IMR-90 (cell line): ENCODE measurements at regions not wholly inside any gene's neighbourhood (a gene's known extent, or its start where the extent isn't known, plus 50 kb on each side); places are given as distances from the start of the nearest gene placed in this dataset.

Source experiments
- ATAC-seq: fragments of 200-7000 bp; cut with Tn5 transposase; 2 replicates; pipeline ENCODE4 v1.9.1; 2020; ENCODE audit warnings: low read depth, mild to moderate bottlenecking, moderate library complexity
- BruUV-seq: library from RNA; stranded (reverse); fragments of 400-500 nt; replicated peaks from 2 replicates; lab custom pipeline; 2021; lab: Mats Ljungman, UMichigan
- CTCF ChIA-PET: fragments of 300-600 bp; formaldehyde crosslinking; extraction: SDS; loops from one replicate; lab custom pipeline; 2021; ENCODE audit warnings: antibody characterized with exemption; lab: Yijun Ruan, JAX
- POLR2A ChIA-PET: fragments of 300-600 bp; sonication (Branson Sonifier 250); formaldehyde crosslinking; loops from one replicate; lab custom pipeline; 2022; ENCODE audit warnings: antibody characterized with exemption; ENCODE audit not compliant: unreplicated experiment; lab: Charles Lee
- DNase-seq: peaks from one replicate; pipeline ENCODE4 v3.0.0; 2013
- H2AFZ ChIP-seq: replicated peaks from 2 replicates; pipeline ENCODE3; 2013; ENCODE audit warnings: low read length, mild to moderate bottlenecking; ENCODE audit not compliant: poor library complexity
- H2AK5ac ChIP-seq: 2 replicates; pipeline ENCODE4 v1.6.1; 2013; ENCODE audit warnings: low read depth, low read length, inconsistent platforms
- H2AK9ac ChIP-seq: replicated peaks from 2 replicates; pipeline ENCODE3; 2013; ENCODE audit warnings: mild to moderate bottlenecking, low read depth, low read length, moderate library complexity; ENCODE audit not compliant: poor library complexity
- H2BK120ac ChIP-seq: 2 replicates; pipeline ENCODE4 v1.6.1; 2013; ENCODE audit warnings: low read depth, low read length, inconsistent platforms
- H2BK15ac ChIP-seq: 3 replicates; pipeline ENCODE4 v1.6.1; 2013; ENCODE audit warnings: low read depth, low read length, inconsistent platforms
- H2BK20ac ChIP-seq: 2 replicates; pipeline ENCODE4 v1.6.1; 2013; ENCODE audit warnings: low read depth, mild to moderate bottlenecking, inconsistent platforms, low read length, moderate library complexity
- H2BK5ac ChIP-seq: 2 replicates; pipeline ENCODE4 v1.6.1; 2013; ENCODE audit warnings: mild to moderate bottlenecking, low read depth, low read length, inconsistent platforms; ENCODE audit not compliant: poor library complexity, severe bottlenecking
- H3K14ac ChIP-seq: replicated peaks from 2 replicates; pipeline ENCODE4 v1.6.1; 2013; ENCODE audit warnings: low read depth, low read length, inconsistent platforms
- H3K18ac ChIP-seq: 2 replicates; pipeline ENCODE4 v1.6.1; 2013; ENCODE audit warnings: low read depth, low read length, control low read depth
- H3K23ac ChIP-seq: 2 replicates; pipeline ENCODE4 v1.6.1; 2013; ENCODE audit warnings: low read depth, low read length, inconsistent platforms
- H3K27ac ChIP-seq: 2 replicates; pipeline ENCODE4 v1.5.1; 2013; ENCODE audit warnings: mild to moderate bottlenecking, control low read depth, low read length; ENCODE audit not compliant: insufficient read depth
- H3K27me3 ChIP-seq: 2 replicates; pipeline ENCODE4 v1.6.1; 2013; ENCODE audit warnings: low read length; ENCODE audit not compliant: control insufficient read depth, insufficient read depth
- H3K36me3 ChIP-seq: 2 replicates; pipeline ENCODE4 v1.6.1; 2013; ENCODE audit warnings: low read length, mixed read lengths; ENCODE audit not compliant: control insufficient read depth, insufficient read depth
- H3K4ac ChIP-seq: 2 replicates; pipeline ENCODE4 v1.6.1; 2013; ENCODE audit warnings: low read depth, low read length, inconsistent platforms
- H3K4me1 ChIP-seq: 2 replicates; pipeline ENCODE4 v1.6.1; 2013; ENCODE audit warnings: low read length, mixed read lengths; ENCODE audit not compliant: control insufficient read depth, insufficient read depth
- H3K4me2 ChIP-seq: 2 replicates; pipeline ENCODE4 v1.6.1; 2013; ENCODE audit warnings: low read depth, mild to moderate bottlenecking, control low read depth, low read length, moderate library complexity
- H3K4me3 ChIP-seq: 2 replicates; pipeline ENCODE4 v1.5.1; 2013; ENCODE audit warnings: low read depth, mild to moderate bottlenecking, control low read depth, low read length, moderate library complexity; ENCODE audit not compliant: insufficient read depth
- H3K56ac ChIP-seq: 2 replicates; pipeline ENCODE4 v1.6.1; 2013; ENCODE audit warnings: low read length, inconsistent platforms; ENCODE audit not compliant: insufficient read depth; ENCODE audit errors: extremely low read depth
- H3K79me1 ChIP-seq, 2 experiments: 2 replicates each; pipeline ENCODE4 v1.6.1; 2013; ENCODE audit warnings: low read length in 2 of 2, inconsistent platforms in 1 of 2, low read depth in 1 of 2
- H3K9ac ChIP-seq: 2 replicates; pipeline ENCODE4 v1.6.1; 2013; ENCODE audit warnings: low read depth, low read length, control low read depth
- H3K9me1 ChIP-seq: 2 replicates; pipeline ENCODE4 v1.6.1; 2013; ENCODE audit warnings: low read length, inconsistent platforms; ENCODE audit not compliant: insufficient read depth
- H3K9me3 ChIP-seq: 2 replicates; pipeline ENCODE4 v1.6.1; 2013; ENCODE audit warnings: low read length; ENCODE audit not compliant: control insufficient read depth, insufficient read depth
- H4K20me1 ChIP-seq: 2 replicates; pipeline ENCODE4 v1.6.1; 2013; ENCODE audit warnings: low read length, inconsistent platforms; ENCODE audit not compliant: insufficient read depth
- H4K5ac ChIP-seq: 2 replicates; pipeline ENCODE4 v1.6.1; 2013; ENCODE audit warnings: mild to moderate bottlenecking, low read depth, low read length, control low read depth
- H4K8ac ChIP-seq, 2 experiments: 2 replicates each; pipeline ENCODE4 v1.6.1; 2013; ENCODE audit warnings: low read depth in 2 of 2, low read length in 2 of 2, control low read depth in 1 of 2, inconsistent platforms in 1 of 2
- H4K91ac ChIP-seq: 2 replicates; pipeline ENCODE4 v1.6.1; 2013; ENCODE audit warnings: low read depth, low read length, inconsistent platforms; ENCODE audit not compliant: insufficient read depth
- CEBPB ChIP-seq: IDR thresholded peaks from 2 replicates; pipeline ENCODE4 v1.6.1; 2012; ENCODE audit warnings: low read depth, low read length, improper control_type of control experiment
- POLR2A ChIP-seq: IDR thresholded peaks from 2 replicates; pipeline ENCODE4 v1.6.1; 2012; ENCODE audit warnings: mild to moderate bottlenecking, low read depth, low read length
- WGBS, 2 experiments: methylation state at CpG; one replicate each; pipeline versions ENCODE4 v1.1.5 to v1.1.7; 2013; ENCODE audit warnings: missing lambda C conversion rate in 2 of 2; ENCODE audit not compliant: insufficient read length in 1 of 2; ENCODE audit errors: extremely low coverage in 2 of 2; 5-methylcytosine and 5-hydroxymethylcytosine counted together
- dilution Hi-C: fragments of 300-500 bp; cut with HindIII; formaldehyde crosslinking; loops from one replicate; pipeline ENCODE4 v1.14.3; 2018; ENCODE audit warnings: low sequenced_read_pairs; ENCODE audit not compliant: unreplicated experiment
- in situ Hi-C: fragments of 300-500 bp; cut with MboI; formaldehyde crosslinking; loops from 3 replicates; pipeline ENCODE4 v1.14.3; 2019; ENCODE audit warnings: low sequenced_read_pairs, inconsistent platforms, mixed read lengths
- intact Hi-C: fragments of 100-400 bp; cut with micrococcal nuclease; formaldehyde crosslinking; loops from 2 replicates; pipeline ENCODE4 v1.10.0; 2022

GRCh38 chr2:45119855-45120254 is 110.6 kb upstream of the SIX2 start:
- H3K4me2 ChIP-seq, result no peak overlapping the region
- H3K4ac ChIP-seq, result peak overlapping the region; percentile 31; the same call in 1 of the 2 replicates
- no peak overlapping the region for H3K27ac ChIP-seq
- ChIA-PET POLR2A (no interaction called here), CTCF (interaction anchor here (0.6 to 1.5 kb wide), 3 partner anchors 8 to 374 kb away, joined by 3 to 4 read pairs (median 3); no protein-coding TSS in a partner anchor)
- no peaks in the 10 kb centered on the region for H3K79me1 ChIP-seq
- H3K4me1 ChIP-seq, result peaks cover 9% of the 10 kb centered on the region
- H3K56ac ChIP-seq, result no peak overlapping the region
- H3K23ac ChIP-seq, result no peak overlapping the region
- BruUV-seq, result no TSS peak
- peaks cover 17% of the 10 kb centered on the region for H3K27me3 ChIP-seq
- no peak overlapping the region for H3K9ac ChIP-seq
- no peak overlapping the region for H3K18ac ChIP-seq
- intact Hi-C loops, result loop anchor here (10.0 kb wide), 1 partner anchor 215 kb away; no protein-coding TSS in a partner anchor
- H2BK5ac ChIP-seq, result peak overlapping the region; percentile 56
- peak overlapping the region; percentile 63; the same call in 1 of the 2 replicates for H4K91ac ChIP-seq
- H3K9me3 ChIP-seq, result no peaks in the 10 kb centered on the region
- no peak overlapping the region for H2AFZ ChIP-seq
- H2BK120ac ChIP-seq, result peak overlapping the region; percentile 53
- 0 out of 2 replicates have a peak overlapping the region, but pooled peaks have one; percentile 46 for H2AK5ac ChIP-seq
- 43% methylated on average over 2 of the region's 2 CpGs; no CpG with 5 or more reads in 1 of the 2 experiments for WGBS, 2 experiments
- no peak overlapping the region for H2AK9ac ChIP-seq
- peaks cover 4% of the 10 kb centered on the region; the same call in 1 of the 2 replicates for H4K20me1 ChIP-seq
- peak overlapping the region in 1 of 2 experiments; percentile 10; a peak in 1 of 4 replicates for H4K8ac ChIP-seq
- in situ Hi-C loops, result no loop called here
- H3K14ac ChIP-seq, result no peak overlapping the region
- no peak overlapping the region for H4K5ac ChIP-seq
- no peak overlapping the region for H3K4me3 ChIP-seq
- peak overlapping the region; percentile 32; the same call in 1 of the 2 replicates for H2BK20ac ChIP-seq
- no peak overlapping the region for H2BK15ac ChIP-seq
- TF ChIP-seq CEBPB (peak; percentile 38; the same call in 1 of the 2 replicates), POLR2A (no peak)
- no peaks in the 10 kb centered on the region for H3K36me3 ChIP-seq
- ATAC-seq (peak; percentile 96), DNase-seq (peak; percentile 85)
- dilution Hi-C loops, result no loop called here
- peaks cover 3% of the 10 kb centered on the region; the same call in 1 of the 2 replicates for H3K9me1 ChIP-seq
